ENCODE measurements at regions not wholly inside any gene's neighbourhood (a gene's known extent, or its start where the extent isn't known, plus 50 kb on each side); places are given as distances from the start of the nearest gene placed in this dataset.

DNA sequence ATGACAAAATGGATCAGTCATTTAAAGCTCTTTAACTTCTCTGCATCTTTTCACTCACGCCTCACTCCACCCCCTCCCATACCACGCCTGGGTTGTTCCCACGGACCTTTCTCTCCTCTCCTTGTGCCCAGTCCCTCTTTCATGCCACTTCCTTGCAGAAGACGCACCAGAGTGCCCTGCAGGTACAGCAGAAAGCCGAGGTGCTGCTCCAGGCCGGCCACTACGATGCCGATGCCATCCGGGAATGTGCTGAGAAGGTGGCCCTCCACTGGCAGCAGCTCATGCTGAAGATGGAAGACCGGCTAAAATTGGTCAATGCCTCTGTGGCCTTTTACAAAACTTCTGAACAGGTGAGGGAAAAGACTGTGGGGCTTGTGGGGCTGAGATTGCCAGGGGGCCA is 296.1 kb upstream of the UMPS start:
- Histone ChIP-seq H3K79me2 (no peaks in the 10 kb centered on the region), H3K27me3 (ENCODE audit: control insufficient read depth, insufficient read depth, low read length) (no peaks in the 10 kb centered on the region), H3K4me1 (no peaks in the 10 kb centered on the region), H2AFZ (no peak overlapping the region), H3K9me3 (ENCODE audit: control insufficient read depth, low read length) (no peaks in the 10 kb centered on the region), H3K9ac (no peak overlapping the region), H3K27ac (no peak overlapping the region), H3K4me2 (ENCODE audit: low read length) (no peak overlapping the region), H3K36me3 (ENCODE audit: control insufficient read depth, insufficient read depth, low read length) (no peaks in the 10 kb centered on the region), H3K4me3 (ENCODE audit: low read depth, low read length) (no peak overlapping the region)
- TF ChIP-seq, protein P1, sequence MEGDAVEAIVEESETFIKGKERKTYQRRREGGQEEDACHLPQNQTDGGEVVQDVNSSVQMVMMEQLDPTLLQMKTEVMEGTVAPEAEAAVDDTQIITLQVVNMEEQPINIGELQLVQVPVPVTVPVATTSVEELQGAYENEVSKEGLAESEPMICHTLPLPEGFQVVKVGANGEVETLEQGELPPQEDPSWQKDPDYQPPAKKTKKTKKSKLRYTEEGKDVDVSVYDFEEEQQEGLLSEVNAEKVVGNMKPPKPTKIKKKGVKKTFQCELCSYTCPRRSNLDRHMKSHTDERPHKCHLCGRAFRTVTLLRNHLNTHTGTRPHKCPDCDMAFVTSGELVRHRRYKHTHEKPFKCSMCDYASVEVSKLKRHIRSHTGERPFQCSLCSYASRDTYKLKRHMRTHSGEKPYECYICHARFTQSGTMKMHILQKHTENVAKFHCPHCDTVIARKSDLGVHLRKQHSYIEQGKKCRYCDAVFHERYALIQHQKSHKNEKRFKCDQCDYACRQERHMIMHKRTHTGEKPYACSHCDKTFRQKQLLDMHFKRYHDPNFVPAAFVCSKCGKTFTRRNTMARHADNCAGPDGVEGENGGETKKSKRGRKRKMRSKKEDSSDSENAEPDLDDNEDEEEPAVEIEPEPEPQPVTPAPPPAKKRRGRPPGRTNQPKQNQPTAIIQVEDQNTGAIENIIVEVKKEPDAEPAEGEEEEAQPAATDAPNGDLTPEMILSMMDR (IDR thresholded peaks at IDR 0.05) = no peak

DNA sequence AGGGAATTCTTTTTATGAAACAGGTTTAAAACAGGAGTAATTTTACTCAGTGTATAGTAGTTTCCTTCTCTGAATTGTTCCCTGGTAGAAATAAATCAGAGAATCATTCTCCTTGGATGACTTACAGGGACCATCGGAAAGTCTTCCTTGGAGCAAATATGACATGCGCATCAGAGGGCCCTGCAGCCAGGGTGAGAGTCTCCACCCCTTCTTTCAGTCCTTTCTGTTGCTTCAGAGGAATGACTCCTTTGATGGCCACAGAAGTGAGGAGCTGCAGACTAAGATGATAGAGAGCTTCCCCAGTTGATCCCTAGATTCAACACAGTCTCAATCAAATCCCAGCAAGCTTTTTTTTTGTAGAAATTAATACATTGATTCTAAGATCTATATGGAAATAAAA is 294.8 kb upstream of the UMPS start:
- H3K79me2 ChIP-seq = no peaks in the 10 kb centered on the region
- no peak overlapping the region for H2AFZ ChIP-seq
- H3K4me3 ChIP-seq (ENCODE audit: low read depth, low read length) = no peak overlapping the region
- H3K27ac ChIP-seq = no peak overlapping the region
- no peaks in the 10 kb centered on the region for H3K27me3 ChIP-seq (ENCODE audit: control insufficient read depth, insufficient read depth, low read length)
- no peaks in the 10 kb centered on the region for H3K4me1 ChIP-seq
- H3K4me2 ChIP-seq (ENCODE audit: low read length) = no peak overlapping the region
- TF ChIP-seq, protein P1 (IDR thresholded peaks at IDR 0.05) = no peak
- no peak overlapping the region for H3K9ac ChIP-seq
- no peaks in the 10 kb centered on the region for H3K9me3 ChIP-seq (ENCODE audit: control insufficient read depth, low read length)
- H3K36me3 ChIP-seq (ENCODE audit: control insufficient read depth, insufficient read depth, low read length) = no peaks in the 10 kb centered on the region

DNA sequence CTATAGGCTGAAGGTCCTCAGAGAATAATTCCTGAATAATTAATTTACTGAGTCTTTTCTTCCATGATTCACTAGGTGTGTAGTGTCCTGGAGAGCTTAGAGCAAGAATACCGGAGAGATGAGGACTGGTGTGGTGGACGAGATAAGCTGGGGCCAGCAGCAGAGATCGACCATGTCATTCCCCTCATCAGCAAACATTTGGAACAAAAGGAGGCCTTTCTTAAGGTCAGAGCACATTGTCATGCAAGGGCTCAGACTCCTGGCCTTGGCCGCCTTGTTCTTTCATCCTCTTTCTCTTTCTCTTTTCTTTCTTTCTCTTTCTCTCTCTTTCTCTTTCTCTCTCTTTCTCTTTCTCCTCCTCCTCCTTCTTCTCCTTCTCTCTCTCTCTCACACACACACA is 291.4 kb upstream of the UMPS start:
- TF ChIP-seq, protein P1 (IDR thresholded peaks at IDR 0.05) = no peak
- no peaks in the 10 kb centered on the region for H3K27me3 ChIP-seq (ENCODE audit: control insufficient read depth, insufficient read depth, low read length)
- no peaks in the 10 kb centered on the region for H3K9me3 ChIP-seq (ENCODE audit: control insufficient read depth, low read length)
- no peak overlapping the region for H2AFZ ChIP-seq
- H3K4me3 ChIP-seq (ENCODE audit: low read depth, low read length) = no peak overlapping the region
- H3K79me2 ChIP-seq = no peaks in the 10 kb centered on the region
- H3K4me1 ChIP-seq = no peaks in the 10 kb centered on the region
- no peak overlapping the region for H3K27ac ChIP-seq
- H3K9ac ChIP-seq = no peak overlapping the region
- no peak overlapping the region for H3K4me2 ChIP-seq (ENCODE audit: low read length)
- no peaks in the 10 kb centered on the region for H3K36me3 ChIP-seq (ENCODE audit: control insufficient read depth, insufficient read depth, low read length)

DNA sequence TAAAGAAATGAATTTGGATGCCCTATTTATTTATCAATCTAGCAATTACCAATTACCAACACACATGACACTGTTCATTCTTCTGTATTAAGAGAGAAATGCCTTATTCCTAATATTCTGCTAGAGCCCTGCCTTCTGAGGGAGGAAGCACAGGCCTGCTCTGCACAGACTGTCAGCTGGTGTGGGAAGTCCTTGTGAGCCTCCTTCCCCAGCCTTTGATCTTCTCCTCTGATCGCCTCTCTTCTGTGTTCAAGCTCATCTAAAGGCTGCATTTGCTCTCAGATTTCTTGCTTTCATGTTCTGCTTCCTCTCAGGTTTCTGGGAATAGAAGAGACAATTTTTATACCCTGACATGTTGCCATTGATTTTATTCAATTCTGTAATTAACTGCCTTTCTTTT is 290.6 kb upstream of the UMPS start:
- Histone ChIP-seq H3K4me1 (no peaks in the 10 kb centered on the region), H3K27ac (no peak overlapping the region), H3K4me3 (ENCODE audit: low read depth, low read length) (no peak overlapping the region), H3K79me2 (no peaks in the 10 kb centered on the region), H2AFZ (no peak overlapping the region), H3K9me3 (ENCODE audit: control insufficient read depth, low read length) (no peaks in the 10 kb centered on the region), H3K36me3 (ENCODE audit: control insufficient read depth, insufficient read depth, low read length) (no peaks in the 10 kb centered on the region), H3K4me2 (ENCODE audit: low read length) (no peak overlapping the region), H3K27me3 (ENCODE audit: control insufficient read depth, insufficient read depth, low read length) (no peaks in the 10 kb centered on the region), H3K9ac (no peak overlapping the region)
- TF ChIP-seq, protein P1 (IDR thresholded peaks at IDR 0.05) = no peak

DNA sequence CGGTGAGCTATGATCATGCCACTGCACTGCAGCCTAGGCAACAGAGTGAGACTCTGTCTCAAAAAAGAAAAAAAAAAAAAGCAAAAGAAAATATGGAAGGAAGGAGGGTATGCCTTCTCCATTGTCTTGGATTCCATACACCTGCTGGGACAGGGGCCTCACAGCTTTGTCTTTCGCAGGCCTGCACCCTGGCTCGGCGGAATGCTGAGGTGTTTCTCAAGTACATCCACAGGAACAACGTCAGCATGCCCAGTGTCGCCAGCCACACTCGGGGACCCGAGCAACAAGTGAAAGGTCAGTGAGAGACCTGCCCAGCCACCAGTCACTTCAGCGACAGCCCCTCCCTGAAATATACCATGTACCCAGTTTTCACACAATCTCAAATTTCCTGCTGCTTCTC is 288.5 kb upstream of the UMPS start:
- Histone ChIP-seq H3K4me2 (ENCODE audit: low read length) (no peak overlapping the region), H3K9ac (no peak overlapping the region), H3K9me3 (ENCODE audit: control insufficient read depth, low read length) (no peaks in the 10 kb centered on the region), H3K79me2 (no peaks in the 10 kb centered on the region), H3K4me1 (no peaks in the 10 kb centered on the region), H3K27me3 (ENCODE audit: control insufficient read depth, insufficient read depth, low read length) (no peaks in the 10 kb centered on the region), H3K36me3 (ENCODE audit: control insufficient read depth, insufficient read depth, low read length) (no peaks in the 10 kb centered on the region), H3K27ac (no peak overlapping the region), H2AFZ (no peak overlapping the region), H3K4me3 (ENCODE audit: low read depth, low read length) (no peak overlapping the region)
- TF ChIP-seq, protein P1 (IDR thresholded peaks at IDR 0.05) = no peak

All from parathyroid adenoma (tissue), 2 donors.